AG09309 (cell line): ENCODE measurements at regions not wholly inside any gene's neighbourhood (a gene's known extent, or its start where the extent isn't known, plus 50 kb on each side); places are given as distances from the start of the nearest gene placed in this dataset.

Experiments
- DNase-seq: peaks from one replicate; pipeline ENCODE4 v3.0.0-alpha.2; 2010; ENCODE audit warnings: low read depth
- H3K4me3 ChIP-seq: 2 replicates; pipeline ENCODE4 v1.5.1; 2011; ENCODE audit warnings: mild to moderate bottlenecking, low read depth, low read length, moderate library complexity; ENCODE audit not compliant: control insufficient read depth
- TF ChIP-seq, protein P1 (sequence below): IDR thresholded peaks from 2 replicates; pipeline ENCODE4 v1.5.1; 2011; ENCODE audit warnings: mild to moderate bottlenecking, low read depth, low read length, inconsistent platforms; ENCODE audit not compliant: insufficient read depth, control insufficient read depth; ENCODE audit errors: missing control alignments

DNA sequence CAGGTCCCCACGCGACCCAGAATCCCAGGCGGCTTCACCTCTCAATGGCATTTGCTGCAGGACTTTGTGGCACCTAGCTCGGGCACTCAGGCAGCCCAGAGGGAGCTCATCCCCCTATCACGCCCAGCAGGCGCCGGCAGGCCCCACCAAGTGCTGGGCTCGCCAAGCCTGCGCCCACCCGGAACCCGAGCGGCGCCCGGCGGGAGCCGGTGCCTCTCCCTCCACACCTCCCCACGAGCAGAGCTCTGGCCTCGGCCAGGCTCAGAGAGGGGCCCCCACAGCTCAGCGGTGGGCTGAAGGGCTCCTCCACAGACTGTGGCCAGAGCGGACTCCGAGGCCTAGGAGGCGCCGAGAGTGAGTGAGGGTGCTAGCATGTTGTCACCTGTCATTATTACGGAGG, 286.3 kb downstream of the PDHA2 start:
- no peak overlapping the region for H3K4me3 ChIP-seq
- no peak for DNase-seq
- TF ChIP-seq, protein P1, sequence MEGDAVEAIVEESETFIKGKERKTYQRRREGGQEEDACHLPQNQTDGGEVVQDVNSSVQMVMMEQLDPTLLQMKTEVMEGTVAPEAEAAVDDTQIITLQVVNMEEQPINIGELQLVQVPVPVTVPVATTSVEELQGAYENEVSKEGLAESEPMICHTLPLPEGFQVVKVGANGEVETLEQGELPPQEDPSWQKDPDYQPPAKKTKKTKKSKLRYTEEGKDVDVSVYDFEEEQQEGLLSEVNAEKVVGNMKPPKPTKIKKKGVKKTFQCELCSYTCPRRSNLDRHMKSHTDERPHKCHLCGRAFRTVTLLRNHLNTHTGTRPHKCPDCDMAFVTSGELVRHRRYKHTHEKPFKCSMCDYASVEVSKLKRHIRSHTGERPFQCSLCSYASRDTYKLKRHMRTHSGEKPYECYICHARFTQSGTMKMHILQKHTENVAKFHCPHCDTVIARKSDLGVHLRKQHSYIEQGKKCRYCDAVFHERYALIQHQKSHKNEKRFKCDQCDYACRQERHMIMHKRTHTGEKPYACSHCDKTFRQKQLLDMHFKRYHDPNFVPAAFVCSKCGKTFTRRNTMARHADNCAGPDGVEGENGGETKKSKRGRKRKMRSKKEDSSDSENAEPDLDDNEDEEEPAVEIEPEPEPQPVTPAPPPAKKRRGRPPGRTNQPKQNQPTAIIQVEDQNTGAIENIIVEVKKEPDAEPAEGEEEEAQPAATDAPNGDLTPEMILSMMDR = no peak

DNA sequence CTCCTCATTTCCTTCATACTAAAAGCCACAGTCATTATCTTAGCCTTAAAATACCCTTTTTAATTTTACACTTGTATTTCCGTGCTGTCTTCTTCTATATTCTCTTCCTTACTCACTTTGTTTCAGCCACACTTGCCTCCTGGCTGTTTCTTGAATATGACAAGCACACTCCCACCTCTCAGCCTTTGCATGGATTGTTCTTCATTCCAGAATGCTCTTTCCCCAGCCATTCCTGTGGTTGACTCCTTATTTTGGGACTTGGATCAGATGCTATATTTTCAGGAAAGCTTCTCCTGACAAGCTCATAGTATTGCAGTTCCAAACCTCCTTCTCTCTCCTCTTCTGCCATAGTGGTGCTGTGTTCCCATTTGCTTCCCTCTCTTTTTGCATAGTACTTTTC, 291.3 kb downstream of the PDHA2 start:
- TF ChIP-seq, protein P1 = no peak
- no peak for DNase-seq
- no peak overlapping the region for H3K4me3 ChIP-seq

DNA sequence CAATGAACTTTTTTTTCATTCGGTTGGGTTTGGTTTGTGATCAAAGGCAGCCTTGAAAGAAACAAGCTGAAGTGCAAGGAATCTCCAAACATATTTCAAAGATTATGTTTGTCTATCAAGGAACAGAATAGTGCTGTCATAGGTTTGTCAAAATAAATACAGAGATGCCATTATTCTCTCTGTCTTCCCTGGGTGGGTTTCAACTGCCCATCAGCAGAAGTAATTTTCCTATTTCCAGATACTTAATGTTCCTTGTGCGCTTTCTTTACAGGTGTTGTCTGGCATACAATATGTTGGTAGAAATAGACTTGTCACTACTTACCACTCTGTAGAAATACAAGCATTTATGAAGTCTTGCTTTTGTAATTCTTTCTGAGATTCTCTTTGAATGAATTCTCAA, 294.9 kb downstream of the PDHA2 start:
- TF ChIP-seq, protein P1 = no peak
- DNase-seq = no peak
- no peak overlapping the region for H3K4me3 ChIP-seq

DNA sequence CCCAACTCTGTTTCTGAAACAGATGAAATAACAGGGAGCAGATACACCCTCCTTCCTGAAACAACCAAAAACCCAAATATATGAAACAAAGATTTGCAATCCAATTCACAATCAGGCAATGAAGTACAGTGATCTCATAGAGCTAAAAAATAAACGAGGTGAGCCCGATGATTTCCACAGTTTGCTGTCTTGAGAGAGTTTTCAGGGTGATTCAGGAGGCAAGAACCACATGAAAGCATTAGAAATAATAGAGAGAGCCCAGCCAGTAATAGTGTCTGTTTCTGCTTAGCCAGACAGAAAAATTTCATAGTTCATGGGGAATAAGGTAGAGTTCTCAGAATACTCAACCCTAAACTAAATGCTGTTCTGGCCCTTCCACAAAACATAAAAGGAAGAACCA, 296.2 kb downstream of the PDHA2 start:
- no peak for DNase-seq

DNA sequence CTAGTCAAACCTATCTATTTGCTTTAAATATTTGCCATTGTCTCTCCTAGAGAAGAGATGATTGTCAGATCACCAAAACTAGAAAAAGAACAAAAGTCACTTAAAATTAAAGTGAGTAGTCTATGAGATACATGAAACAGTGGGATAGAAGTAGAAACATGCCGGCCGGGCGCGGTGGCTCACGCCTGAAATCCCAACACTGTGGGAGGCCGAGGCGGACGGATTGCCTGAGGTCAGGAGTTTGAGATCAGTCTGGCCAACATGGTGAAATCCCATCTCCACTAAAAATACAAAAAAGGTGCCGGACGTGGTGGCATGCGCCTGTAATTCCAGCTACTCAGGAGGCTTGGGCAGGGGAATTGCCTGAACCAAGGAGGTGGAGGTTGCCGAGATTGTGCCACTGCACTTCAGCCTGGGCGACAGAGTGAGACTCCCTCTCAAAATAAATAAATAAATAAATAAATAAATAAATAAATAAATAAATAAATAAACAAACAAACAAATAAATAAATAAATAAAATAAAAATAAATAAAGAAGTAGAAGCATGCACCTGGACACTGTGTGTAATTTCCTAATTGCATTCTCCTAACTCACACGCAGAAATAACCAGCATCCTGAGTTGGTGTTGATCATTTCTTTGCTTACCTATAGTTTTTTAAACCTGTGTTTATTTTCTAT, 299.5 kb downstream of the PDHA2 start:
- no peak overlapping the region for H3K4me3 ChIP-seq
- TF ChIP-seq, protein P1 = no peak
- no peak for DNase-seq

More for the DNA sequence above, 296.2 kb downstream of the PDHA2 start:
- H3K4me3 ChIP-seq = no peak overlapping the region
- TF ChIP-seq, protein P1 = no peak

DNA sequence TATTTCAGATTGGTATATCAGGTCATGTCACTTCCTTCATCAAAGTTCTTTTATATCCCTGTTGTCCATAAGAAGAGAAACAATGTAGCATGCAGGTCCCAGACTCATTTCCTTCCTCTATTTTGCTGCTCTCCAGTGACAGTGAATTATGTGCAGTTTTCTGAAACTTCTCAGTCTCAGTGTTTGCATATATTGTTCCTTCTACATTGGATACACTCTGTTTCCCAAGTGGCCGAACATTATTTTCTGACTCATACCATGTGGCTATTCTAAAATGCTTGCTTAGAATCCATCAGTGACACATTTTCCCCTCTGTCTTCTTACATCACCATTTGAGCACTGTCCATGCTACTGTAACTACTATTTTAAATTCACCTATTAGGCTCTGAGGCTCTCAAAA, 305.7 kb downstream of the PDHA2 start:
- TF ChIP-seq, protein P1 = no peak
- no peak overlapping the region for H3K4me3 ChIP-seq
- no peak for DNase-seq
